Esophagus squamous epithelium (tissue), 4 donors: ENCODE measurements at regions not wholly inside any gene's neighbourhood (a gene's known extent, or its start where the extent isn't known, plus 50 kb on each side); places are given as distances from the start of the nearest gene placed in this dataset.

ENCODE experiments used
- POLR2A ChIP-seq, 4 donors: fragments of 450-650 bp; IDR thresholded peaks; one replicate each; pipeline ENCODE4 v1.6.1; 2017; ENCODE audit warnings: antibody characterized with exemption in 4 of 4, mild to moderate bottlenecking in 4 of 4, moderate library complexity in 3 of 4
- TF ChIP-seq, protein P1 (sequence below), 6 experiments: fragments of 450-650 bp in 4 of 6; fragments of 200-600 bp in 2 of 6; sonication (generic) in 2 of 6; IDR thresholded peaks; one replicate each; pipeline ENCODE4 v1.5.1; 2016 to 2019; ENCODE audit warnings: antibody characterized with exemption in 6 of 6, mild to moderate bottlenecking in 4 of 6, moderate library complexity in 4 of 6

DNA sequence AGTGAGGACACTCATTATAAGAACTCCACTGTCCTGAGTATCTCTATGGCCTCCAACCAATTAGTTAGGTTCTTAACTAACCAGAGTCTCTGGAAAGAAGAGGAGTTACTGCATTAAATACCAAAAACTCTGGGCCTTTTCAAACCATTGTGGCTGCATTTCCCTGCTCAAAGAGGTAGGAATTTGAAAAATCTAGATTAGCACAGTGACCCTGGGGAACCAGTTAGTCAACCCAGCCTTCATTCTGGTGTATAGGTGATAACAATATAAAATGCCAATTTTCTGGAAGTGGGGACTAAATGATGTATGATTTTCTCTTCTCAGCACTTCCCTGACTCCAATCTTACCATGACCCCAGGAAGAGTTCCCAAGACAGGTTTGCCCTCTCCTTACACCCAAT lies 287.8 kb upstream of the SETBP1 start:
- TF ChIP-seq, protein P1, sequence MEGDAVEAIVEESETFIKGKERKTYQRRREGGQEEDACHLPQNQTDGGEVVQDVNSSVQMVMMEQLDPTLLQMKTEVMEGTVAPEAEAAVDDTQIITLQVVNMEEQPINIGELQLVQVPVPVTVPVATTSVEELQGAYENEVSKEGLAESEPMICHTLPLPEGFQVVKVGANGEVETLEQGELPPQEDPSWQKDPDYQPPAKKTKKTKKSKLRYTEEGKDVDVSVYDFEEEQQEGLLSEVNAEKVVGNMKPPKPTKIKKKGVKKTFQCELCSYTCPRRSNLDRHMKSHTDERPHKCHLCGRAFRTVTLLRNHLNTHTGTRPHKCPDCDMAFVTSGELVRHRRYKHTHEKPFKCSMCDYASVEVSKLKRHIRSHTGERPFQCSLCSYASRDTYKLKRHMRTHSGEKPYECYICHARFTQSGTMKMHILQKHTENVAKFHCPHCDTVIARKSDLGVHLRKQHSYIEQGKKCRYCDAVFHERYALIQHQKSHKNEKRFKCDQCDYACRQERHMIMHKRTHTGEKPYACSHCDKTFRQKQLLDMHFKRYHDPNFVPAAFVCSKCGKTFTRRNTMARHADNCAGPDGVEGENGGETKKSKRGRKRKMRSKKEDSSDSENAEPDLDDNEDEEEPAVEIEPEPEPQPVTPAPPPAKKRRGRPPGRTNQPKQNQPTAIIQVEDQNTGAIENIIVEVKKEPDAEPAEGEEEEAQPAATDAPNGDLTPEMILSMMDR (IDR thresholded peaks at IDR 0.05), result no peak
- no peak for TF ChIP-seq POLR2A (IDR thresholded peaks at IDR 0.05)
